GM18909 (cell line): ENCODE measurements at regions not wholly inside any gene's neighbourhood (a gene's known extent, or its start where the extent isn't known, plus 50 kb on each side); places are given as distances from the start of the nearest gene placed in this dataset.

Experiments used
- ATAC-seq: cut with Tn5 transposase; IDR thresholded peaks from one replicate; pipeline ENCODE4 v1.9.1; 2021; ENCODE audit warnings: mild to moderate bottlenecking; ENCODE audit not compliant: unreplicated experiment, poor library complexity

GRCh38 chr7:109256762-109257560 is 687.3 kb downstream of the DNAJB9 start:
- ATAC-seq = no peak

GRCh38 chr7:109259151-109259550 is 689.5 kb downstream of the DNAJB9 start:
- peak; percentile 74 for ATAC-seq

GRCh38 chr7:109261781-109262180 is 692.1 kb downstream of the DNAJB9 start:
- ATAC-seq = no peak

- ATAC-seq = no peak
Measured at GRCh38 chr7:109266610-109267009, 696.9 kb downstream of the DNAJB9 start.

GRCh38 chr7:109276348-109276747 is 706.7 kb downstream of the DNAJB9 start:
- ATAC-seq = no peak

GRCh38 chr7:109282726-109283125 is 713.1 kb downstream of the DNAJB9 start:
- ATAC-seq = no peak

GRCh38 chr7:109284943-109285342 is 715.3 kb downstream of the DNAJB9 start:
- ATAC-seq = no peak

GRCh38 chr7:109295158-109295557 is 725.5 kb downstream of the DNAJB9 start:
- no peak for ATAC-seq

- no peak for ATAC-seq
Measured at GRCh38 chr7:109308816-109309215, 739.1 kb downstream of the DNAJB9 start.

- no peak for ATAC-seq
Measured at GRCh38 chr7:109309790-109310189, 740.1 kb downstream of the DNAJB9 start.

- ATAC-seq = no peak
Measured at GRCh38 chr7:109318136-109318535, 748.5 kb downstream of the DNAJB9 start.

- ATAC-seq = no peak
Measured at GRCh38 chr7:109322833-109323232, 753.2 kb downstream of the DNAJB9 start.

GRCh38 chr7:109331423-109331822 is 761.7 kb downstream of the DNAJB9 start:
- no peak for ATAC-seq

GRCh38 chr7:109335951-109336350 is 766.3 kb downstream of the DNAJB9 start:
- ATAC-seq = no peak

GRCh38 chr7:109336531-109336930 is 766.9 kb downstream of the DNAJB9 start:
- ATAC-seq = no peak

GRCh38 chr7:109343678-109344077 is 774.0 kb downstream of the DNAJB9 start:
- ATAC-seq = no peak

GRCh38 chr7:109351493-109351892 is 781.8 kb downstream of the DNAJB9 start:
- ATAC-seq = no peak

GRCh38 chr7:109354000-109354399 is 784.3 kb downstream of the DNAJB9 start:
- ATAC-seq = no peak

- ATAC-seq = no peak
Measured at GRCh38 chr7:109354552-109354951, 784.9 kb downstream of the DNAJB9 start.

GRCh38 chr7:109375823-109376222 is 806.1 kb downstream of the DNAJB9 start:
- ATAC-seq = no peak

GRCh38 chr7:109376576-109376975 is 806.9 kb downstream of the DNAJB9 start:
- no peak for ATAC-seq
